G401 (cell line): ENCODE measurements at regions not wholly inside any gene's neighbourhood (a gene's known extent, or its start where the extent isn't known, plus 50 kb on each side); places are given as distances from the start of the nearest gene placed in this dataset.
"Not testable (repeated sequence)": the region's sequence is repeated elsewhere in the genome, so short reads cannot be mapped to it uniquely, and the experiment has no call there.

ENCODE experiments used
- DNase-seq: peaks from one replicate; pipeline ENCODE4 v3.0.0-alpha.2; 2015; ENCODE audit warnings: low spot score
- in situ Hi-C: cut with HindIII; loops from 2 replicates; pipeline ENCODE4 v1.10.0; 2016; ENCODE audit warnings: low sequenced_read_pairs, mixed read lengths

DNA sequence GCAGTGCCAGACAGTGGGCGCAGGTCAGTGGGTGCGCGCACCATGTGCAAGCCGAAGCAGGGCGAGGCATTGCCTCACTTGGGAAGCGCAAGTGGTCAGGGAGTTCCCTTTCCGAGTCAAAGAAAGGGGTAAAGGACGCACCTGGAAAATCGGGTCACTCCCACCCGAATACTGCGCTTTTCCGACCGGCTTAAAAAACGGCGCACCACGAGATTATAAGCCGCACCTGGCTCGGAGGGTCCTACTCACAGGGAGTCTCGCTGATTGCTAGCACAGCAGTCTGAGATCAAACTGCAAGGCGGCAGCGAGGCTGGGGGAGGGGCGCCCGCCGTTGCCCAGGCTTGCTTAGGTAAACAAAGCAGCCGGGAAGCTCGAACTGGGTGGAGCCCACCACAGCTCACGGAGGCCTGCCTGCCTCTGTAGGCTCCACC lies 77.9 kb downstream of the NR4A2 start:
- DNase-seq, in situ Hi-C loops: not testable (repeated sequence)

- no peak for DNase-seq
- in situ Hi-C loops = no loop called here
These were observed 78.8 kb downstream of the NR4A2 start for GRCh38 chr2:156253765-156254164.

DNA sequence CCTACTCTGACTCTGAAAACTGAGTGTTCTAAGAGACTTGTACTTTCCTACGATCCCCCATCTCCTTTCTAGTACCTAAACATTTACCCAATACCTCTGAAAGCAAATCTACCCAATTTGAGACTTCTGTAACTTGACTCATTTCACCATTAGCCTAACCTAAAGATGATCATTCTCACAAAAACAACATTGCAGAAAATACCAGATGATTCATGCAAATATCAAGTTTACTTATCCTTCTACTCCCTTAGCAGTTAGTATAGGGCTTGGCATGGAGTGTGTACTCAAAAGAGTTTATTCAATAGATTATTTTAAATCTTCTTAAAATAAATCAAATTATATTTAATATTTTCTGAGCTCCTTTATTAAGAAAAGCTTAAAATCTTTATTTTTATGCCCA lies 89.6 kb downstream of the NR4A2 start:
- in situ Hi-C loops = no loop called here
- no peak for DNase-seq

- DNase-seq = no peak
- in situ Hi-C loops = no loop called here
These were observed 95.0 kb downstream of the NR4A2 start for GRCh38 chr2:156237558-156237957.

GRCh38 chr2:156229724-156230362 lies 102.7 kb downstream of the NR4A2 start:
- no peak for DNase-seq
- in situ Hi-C loops = no loop called here

DNA sequence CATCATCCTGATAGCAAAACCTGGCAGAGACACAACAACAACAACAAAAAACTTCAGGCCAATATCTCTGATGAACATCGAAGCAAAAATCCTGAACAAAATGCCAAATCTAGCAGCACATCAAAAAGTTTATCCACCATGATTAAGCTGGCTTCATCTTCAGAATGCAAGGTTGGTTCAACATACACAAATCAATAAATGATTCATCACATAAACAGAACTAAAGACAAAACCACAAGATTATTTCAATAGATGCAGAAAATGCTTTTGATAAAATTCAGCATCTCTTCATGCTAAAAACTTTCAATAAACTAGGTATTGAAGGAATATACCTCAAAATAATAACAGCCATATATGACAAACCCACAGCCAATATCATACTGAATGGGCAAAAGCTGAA lies 109.2 kb downstream of the NR4A2 start:
- in situ Hi-C loops, DNase-seq: not testable (repeated sequence)

DNA sequence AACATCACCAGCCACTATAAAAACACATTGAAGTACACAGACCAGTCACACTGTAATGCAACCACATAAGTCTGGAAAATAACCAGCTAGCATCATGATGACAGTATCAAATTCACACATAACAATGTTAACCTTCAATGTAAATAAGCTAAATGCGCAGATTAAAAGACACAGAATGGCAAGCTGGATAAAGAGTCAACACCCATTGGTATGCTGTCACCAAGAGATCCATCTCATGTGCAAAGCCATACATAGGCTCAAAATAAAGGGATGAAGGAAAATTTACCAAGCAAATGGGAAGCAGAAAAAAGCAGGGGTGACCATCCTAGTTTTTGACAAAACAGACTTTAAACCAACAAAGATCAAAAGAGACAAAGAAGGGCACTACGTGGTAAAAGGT lies 110.8 kb downstream of the NR4A2 start:
- in situ Hi-C loops = no loop called here
- no peak for DNase-seq

GRCh38 chr2:156219491-156220100 lies 112.9 kb downstream of the NR4A2 start:
- no peak for DNase-seq
- in situ Hi-C loops = no loop called here

DNA sequence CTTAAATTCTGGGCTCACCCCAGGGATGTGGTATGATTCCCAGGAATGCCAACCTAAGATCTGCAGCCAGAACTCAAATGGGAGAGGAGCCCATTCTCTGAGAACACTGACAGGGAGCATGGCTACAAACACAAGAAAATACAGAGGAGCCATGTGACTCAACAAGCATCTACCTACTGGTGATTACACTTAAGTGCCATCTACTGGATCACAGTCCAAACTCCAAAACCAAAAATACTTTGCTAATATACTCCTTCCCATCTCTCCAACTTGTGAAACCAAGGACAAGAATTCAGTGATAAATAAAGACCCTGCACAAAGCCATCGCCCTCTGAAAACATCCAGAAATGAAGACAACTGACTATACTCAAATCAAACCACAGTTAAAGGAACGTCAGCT lies 116.9 kb downstream of the NR4A2 start:
- no peak for DNase-seq
- in situ Hi-C loops = no loop called here

DNA sequence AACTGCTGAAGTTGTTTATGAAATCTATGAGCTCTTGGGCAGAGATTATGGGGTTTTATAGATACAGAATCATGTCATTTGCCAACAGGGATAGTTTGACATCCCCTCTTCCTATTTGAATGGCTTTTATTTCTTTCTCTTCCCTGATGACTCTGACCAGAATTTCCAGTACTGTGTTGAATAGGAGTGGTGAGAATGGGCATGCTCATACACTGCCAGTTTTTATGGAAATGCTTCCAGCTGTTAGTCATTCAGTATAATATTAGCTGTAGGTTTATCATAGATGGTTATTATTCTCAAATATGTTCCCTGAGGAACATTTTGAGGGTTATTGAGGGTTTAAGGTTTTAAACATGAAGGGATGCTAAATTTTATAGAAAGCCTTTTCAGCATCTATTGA lies 121.2 kb downstream of the NR4A2 start:
- in situ Hi-C loops = no loop called here
- no peak for DNase-seq

- in situ Hi-C loops = no loop called here
- no peak for DNase-seq
These were observed 126.2 kb downstream of the NR4A2 start for GRCh38 chr2:156206355-156206754.

DNA sequence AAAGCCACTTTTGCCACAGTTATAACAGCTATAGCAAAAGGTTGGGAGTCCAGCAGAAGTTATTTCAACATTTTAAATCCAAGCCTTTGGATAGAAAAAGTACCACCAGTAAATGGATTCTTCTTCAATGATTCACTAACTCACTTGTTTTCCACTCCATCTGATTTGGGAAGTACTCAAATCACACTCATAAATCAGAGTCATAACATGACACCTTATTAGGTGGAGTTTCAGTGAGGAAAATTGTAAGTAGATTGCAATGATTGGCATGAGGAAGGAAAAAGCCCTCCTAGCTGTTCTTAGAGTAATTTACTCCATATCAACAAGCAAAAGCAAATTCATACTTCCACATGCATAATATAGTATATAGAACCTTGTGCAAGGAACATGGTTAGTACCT lies 132.9 kb downstream of the NR4A2 start:
- in situ Hi-C loops = no loop called here
- DNase-seq = no peak

DNA sequence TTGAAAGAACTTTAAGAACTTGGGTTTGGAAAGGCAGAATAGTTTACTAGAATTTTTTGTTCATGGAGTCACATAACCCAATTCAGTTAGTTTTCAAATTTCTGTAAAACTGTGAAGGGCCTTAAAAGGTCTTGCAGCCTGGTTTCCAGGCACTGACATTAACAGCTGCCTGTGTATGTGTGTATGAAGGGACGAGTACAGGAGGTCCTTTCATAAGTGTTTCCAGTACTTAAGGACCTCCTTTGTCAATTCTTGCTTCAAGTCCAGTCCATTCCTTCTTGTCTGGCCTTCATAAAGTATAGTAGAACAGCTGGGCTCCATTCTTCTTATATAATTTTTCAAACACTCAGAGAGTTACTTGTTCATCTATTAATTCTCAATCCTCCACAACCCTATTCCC lies 136.5 kb downstream of the NR4A2 start:
- in situ Hi-C loops = no loop called here
- no peak for DNase-seq

GRCh38 chr2:156192468-156192867 lies 140.1 kb downstream of the NR4A2 start:
- DNase-seq = no peak
- in situ Hi-C loops = no loop called here

DNA sequence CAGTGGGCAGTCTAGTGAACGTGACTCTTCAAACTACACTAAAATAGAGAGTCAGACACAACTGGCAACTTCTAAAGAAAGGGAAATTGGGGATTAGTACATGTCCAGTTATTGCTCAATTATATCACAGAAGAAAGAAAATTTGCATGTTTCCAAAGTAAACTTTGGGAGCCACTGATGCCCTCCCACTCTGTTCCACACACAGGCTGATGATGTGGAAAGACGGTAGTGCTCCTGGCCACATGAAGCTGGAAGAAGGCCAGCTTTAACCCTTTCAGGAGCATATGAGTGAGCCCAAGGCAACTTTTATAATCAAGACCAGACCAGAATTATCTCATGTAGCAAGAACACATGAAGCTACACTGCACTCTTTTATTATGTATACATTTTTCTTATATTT lies 141.0 kb downstream of the NR4A2 start:
- DNase-seq = no peak
- in situ Hi-C loops = no loop called here

DNA sequence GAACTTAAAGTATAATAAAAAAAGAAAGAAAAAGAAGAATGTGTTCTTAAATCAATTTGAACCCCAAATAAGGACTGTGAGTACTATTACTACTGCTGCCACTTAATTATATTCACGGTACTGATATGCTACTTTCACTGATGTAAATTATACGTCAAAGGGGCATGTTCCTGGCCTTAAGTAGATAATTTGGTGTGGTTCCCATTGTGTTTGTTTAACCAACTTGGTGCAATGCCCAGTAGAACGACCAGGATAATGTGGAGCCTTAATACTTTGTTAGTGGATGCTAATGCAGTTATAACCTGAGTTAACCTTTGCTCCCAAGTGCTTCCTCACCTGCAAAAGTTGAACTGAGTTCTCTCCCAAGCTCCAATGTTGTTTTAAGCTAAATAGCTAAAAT lies 142.0 kb downstream of the NR4A2 start:
- no peak for DNase-seq
- in situ Hi-C loops = no loop called here

DNA sequence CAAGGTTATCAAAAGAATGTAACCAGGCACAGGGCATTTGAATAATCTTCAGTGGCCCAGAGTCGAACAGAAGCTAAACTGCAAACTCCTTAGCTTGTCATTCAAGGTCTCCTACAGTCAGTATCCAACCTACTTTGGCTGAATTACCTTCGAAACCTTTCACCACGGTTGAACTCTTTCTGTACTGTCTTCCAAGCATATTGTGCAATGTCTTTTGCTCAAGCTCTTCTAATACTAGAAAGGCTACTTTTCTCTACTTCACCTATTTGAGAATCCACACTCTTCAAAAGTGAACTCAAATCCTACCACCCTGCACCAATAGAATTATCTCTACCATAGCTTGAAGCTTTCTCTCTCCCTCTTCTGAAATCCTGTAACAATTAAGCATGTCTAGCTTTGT lies 142.9 kb downstream of the NR4A2 start:
- in situ Hi-C loops = no loop called here
- no peak for DNase-seq

- DNase-seq = no peak
- in situ Hi-C loops = no loop called here
These were observed 143.4 kb downstream of the NR4A2 start for GRCh38 chr2:156189143-156189542.

- no peak for DNase-seq
- in situ Hi-C loops = no loop called here
These were observed 150.4 kb downstream of the NR4A2 start for GRCh38 chr2:156182132-156182531.

GRCh38 chr2:156181208-156181607 lies 151.3 kb downstream of the NR4A2 start:
- no peak for DNase-seq
- in situ Hi-C loops = no loop called here

DNA sequence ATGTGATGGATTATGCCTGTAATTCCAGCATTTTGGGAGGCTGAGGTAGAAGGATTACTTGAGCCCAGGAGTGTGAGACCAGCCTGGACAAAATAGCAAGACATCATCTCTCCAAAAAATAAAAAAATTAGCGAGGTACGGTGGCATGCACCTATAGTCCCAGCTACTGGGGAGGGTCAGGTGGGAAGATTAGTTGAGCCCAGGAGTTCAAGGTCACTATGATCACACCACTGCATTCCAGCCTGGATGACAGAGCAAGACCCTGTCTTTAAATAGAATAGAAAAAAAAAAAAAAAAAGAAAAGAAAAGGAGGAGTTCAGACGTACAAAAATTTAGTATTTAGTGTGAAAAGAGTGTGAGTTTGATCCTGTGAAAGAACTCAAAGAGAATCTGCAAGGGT lies 154.9 kb downstream of the NR4A2 start:
- no peak for DNase-seq

More for the DNA sequence above, 154.9 kb downstream of the NR4A2 start:
- in situ Hi-C loops = no loop called here
